AG08395 (cell line): ENCODE measurements at regions not wholly inside any gene's neighbourhood (a gene's known extent, or its start where the extent isn't known, plus 50 kb on each side); places are given as distances from the start of the nearest gene placed in this dataset.
A peak's percentile ranks its signal among the peaks of the same experiment; 100 is the strongest.

Experiments used
- DNase-seq: peaks from one replicate; pipeline ENCODE4 v3.0.0; 2012; ENCODE audit warnings: mixed read lengths, low spot score

DNA sequence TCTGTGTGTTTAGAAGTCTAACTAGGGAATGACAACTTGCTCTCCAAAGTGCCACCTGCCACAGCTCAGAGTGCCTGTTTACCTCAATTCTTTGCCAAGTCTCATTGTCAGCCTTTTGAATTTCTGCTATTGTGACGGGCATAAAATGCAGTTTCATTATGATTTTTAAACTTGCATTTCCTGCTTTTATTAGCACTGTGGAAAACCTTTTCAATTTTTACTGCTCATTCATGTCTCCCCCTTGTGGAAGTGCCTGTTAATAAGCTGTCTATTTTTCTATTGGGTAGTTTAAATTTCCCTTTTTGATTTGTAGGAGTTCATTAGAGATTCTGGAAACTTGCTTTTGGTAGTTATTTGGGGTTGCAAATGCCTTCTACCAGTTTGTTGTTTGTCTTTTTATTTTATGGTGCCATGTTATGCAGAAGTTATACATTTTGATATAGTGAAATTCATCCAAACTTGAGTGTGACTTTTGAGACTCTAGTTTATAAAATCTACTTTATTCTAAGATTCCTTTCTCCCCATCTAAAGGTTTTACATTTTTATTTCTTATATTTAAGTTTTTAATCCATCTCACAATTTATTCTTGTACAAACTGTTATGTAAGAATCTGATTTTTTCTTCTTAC lies 53.9 kb upstream of the FRMD4B start:
- peak; percentile 29 for DNase-seq

DNA sequence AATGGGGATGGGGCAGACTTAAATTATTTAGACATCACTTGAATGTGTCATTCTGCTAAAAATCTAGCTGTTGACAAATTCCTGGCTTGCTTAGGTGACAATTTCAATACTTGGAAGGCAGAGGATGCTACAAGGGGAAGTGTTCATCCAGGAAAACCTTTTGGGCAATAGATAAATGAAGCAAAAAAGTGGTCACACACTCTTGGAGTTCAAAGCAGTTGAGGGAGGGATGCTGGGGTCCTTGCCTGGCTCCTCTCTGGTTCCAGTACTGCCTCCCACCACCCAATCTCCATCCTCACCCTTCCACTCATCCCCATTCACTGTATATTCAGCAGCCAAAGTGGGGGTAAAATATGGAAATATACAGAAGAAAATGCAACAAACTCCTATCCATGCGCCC lies 52.6 kb upstream of the FRMD4B start:
- DNase-seq, result no peak

GRCh38 chr3:69435274-69436265 lies 49.7 kb upstream of the FRMD4B start:
- no peak for DNase-seq
